ENCODE measurements at regions not wholly inside any gene's neighbourhood (a gene's known extent, or its start where the extent isn't known, plus 50 kb on each side); places are given as distances from the start of the nearest gene placed in this dataset.
A peak's percentile ranks its signal among the peaks of the same experiment; 100 is the strongest.

DNA sequence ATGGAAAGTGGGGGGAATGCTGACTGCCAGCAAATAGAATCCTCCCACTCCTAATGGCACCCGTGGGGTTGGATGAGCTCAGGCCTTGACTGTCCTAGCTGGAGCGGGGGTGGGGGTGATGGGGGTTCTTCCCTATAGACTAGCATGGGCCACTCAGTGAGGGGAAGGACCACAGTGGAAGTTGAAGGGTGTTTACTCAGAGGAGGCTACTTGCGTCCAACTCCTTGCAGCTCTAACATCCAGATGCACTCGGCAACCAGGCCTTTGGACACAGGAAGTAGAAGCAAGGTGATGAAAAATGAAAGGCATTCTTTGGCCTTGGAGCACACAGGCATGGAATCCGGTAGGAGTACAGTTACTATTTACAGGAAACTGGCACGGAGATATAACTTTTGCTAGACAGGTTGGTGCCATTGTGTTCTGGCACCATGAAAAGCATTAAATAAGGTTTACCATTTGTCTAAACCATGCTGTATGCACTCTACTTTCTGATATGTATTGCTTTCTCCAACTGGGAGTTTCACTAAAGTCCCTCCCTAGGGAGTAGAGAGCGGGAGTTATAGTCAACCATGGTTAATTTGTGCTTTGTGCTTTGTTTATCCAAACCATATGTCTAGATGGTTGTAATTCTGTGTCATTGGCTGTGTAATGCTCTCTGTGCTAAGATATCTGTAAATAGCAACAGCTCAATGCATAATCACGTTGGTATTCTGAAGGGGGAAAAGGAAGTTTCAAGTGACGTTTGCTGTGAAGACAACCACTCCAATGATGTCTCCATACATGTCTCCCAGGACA is 125.3 kb downstream of the TSHZ3 start:
- ATAC-seq (no peak), DNase-seq (ENCODE audit: low spot score in 2 of 2) (no peak)
- H3K36me3 Mint-ChIP-seq: peaks cover 11 to 27% of the 10 kb centered on the region in 2 donors

DNA sequence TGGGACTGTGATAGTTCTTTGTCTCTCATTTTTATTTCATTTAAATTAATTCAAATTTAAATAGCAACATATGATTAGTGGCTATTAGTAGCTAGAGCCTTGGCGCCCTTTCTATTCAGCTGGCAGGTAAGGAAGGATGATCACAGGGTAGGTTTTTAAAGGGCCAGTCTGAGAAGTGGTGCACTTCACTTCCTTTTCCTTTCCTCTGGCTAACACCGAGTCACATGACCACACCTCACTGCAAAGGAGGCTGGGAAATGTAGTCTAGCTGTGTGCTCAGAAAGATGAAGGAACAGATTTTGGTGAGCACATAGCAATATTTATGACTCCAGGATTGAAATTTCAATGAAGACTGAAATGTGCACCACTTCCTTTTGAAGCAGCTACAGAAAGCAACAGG is 128.7 kb downstream of the TSHZ3 start:
- peak; percentile 79 to 80 for ATAC-seq
- peaks cover 16 to 24% of the 10 kb centered on the region in 2 donors for H3K9me3 Mint-ChIP-seq
- peak in 1 of 2 donors; percentile 15 for DNase-seq (ENCODE audit: low spot score in 2 of 2)
- H3K27ac Mint-ChIP-seq: no peak overlapping the region
- peaks cover 11 to 17% of the 10 kb centered on the region in 2 donors for H3K36me3 Mint-ChIP-seq

More for the DNA sequence above, 125.3 kb downstream of the TSHZ3 start:
- Mint-ChIP-seq H3K9me3 (peaks cover 23 to 37% of the 10 kb centered on the region in 2 donors), H3K27ac (no peak overlapping the region)

DNA sequence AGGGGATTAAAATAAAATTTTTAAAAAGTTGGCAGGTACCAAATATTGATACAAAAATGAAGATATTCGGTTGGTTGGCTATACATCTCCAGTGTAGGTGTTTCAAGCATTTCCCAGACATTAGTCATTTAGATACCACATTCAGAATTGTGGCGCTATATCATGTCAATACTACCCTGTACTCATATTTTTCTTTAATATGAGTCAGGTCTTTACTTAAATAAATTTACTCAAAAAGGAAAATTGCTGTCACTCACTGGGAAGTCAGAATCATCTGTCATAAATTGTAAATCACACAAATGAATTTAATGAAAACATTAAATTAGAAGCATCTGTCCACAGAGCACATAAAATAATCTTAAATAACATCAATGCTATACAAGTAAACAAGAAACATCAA is 134.2 kb downstream of the TSHZ3 start:
- Mint-ChIP-seq H3K27ac (peak overlapping the region; percentile 98 to 100), H3K36me3 (peaks cover 3 to 33% of the 10 kb centered on the region in 2 donors), H3K9me3 (peaks cover 2% of the 10 kb centered on the region in 2 donors)
- DNase-seq (ENCODE audit: low spot score in 2 of 2) (no peak), ATAC-seq (peak; percentile 50 to 72)

DNA sequence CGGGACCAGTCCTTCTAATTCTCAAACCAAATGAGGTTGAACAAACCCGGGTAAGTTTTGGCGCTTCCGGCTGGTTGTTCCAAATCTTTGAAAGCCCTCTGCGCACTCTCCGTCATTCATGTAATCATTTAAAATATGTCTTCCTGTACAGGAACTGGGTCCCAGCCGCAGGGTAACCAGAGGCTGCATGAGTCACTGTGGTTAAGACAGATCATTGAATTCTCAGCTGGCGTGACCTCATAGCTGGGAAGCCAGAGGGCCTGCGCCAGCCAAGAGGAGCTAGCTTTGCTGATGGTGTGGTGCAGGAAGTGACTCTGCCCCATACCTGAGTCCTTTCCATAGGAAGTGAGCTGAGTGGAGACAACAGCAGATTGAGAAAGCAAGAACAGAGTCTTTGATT is 135.2 kb downstream of the TSHZ3 start:
- Mint-ChIP-seq H3K36me3 (peaks cover 7 to 36% of the 10 kb centered on the region in 2 donors), H3K9me3 (peaks cover 7% of the 10 kb centered on the region in 2 donors), H3K27ac (peak overlapping the region; percentile 98 to 100)
- ATAC-seq (peak; percentile 97), DNase-seq (ENCODE audit: low spot score in 2 of 2) (peak; percentile 83 to 94)

DNA sequence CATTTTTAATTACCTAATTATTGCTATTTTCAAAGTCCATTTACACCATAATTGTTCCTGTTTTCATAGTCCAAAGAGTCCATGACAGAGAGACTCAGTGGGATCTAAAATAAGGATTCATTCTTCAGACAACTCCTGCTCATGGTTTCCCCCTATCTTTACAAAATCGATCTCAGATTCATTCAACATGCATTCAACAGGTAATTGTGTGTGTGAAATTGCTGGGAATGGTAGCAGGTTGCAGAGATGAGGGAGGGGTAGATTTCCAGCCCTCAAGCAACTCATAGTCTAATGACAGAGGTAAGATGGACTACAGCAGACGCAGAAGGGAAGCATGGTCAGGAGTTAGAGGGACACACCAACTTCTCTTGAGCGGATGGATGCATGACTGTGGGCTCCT is 138.1 kb downstream of the TSHZ3 start:
- Mint-ChIP-seq H3K36me3 (peaks cover 10 to 39% of the 10 kb centered on the region in 2 donors), H3K9me3 (peaks cover 9% of the 10 kb centered on the region in 2 donors), H3K27ac (no peak overlapping the region)
- DNase-seq (ENCODE audit: low spot score in 2 of 2): no peak
- ATAC-seq: no peak

DNA sequence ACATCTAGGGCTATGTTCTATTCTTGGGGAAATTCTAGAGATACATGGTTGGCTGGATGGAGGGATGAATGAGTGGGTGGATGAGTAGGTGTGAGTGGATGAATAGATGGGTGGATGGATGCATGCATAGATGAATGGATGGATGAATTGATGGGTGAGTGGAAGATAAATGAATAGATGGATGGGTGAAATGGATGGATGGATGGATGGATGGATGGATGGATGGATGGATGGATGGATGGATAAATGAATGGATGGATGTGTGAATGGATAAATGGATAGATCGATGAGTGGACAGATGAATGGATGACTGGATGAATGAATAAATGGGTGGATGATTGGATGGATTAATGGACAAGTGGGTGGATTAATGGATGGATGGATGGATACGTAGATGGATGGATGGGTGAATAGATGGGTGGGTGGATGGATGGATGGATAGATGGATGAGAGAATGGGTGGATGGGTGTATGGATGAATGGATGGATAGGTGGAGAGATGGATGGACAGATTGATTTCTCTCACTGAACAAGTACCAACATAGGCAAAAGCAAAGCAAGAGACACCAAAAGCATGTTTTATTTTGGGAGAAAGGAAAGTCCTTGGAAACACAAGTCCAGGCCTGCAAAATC is 143.2 kb downstream of the TSHZ3 start:
- DNase-seq (ENCODE audit: low spot score in 2 of 2) (no peak), ATAC-seq (no peak)
- peaks cover 14% of the 10 kb centered on the region in 2 donors for H3K9me3 Mint-ChIP-seq
- H3K36me3 Mint-ChIP-seq: peaks cover 9 to 10% of the 10 kb centered on the region in 2 donors
- no peak overlapping the region for H3K27ac Mint-ChIP-seq

DNA sequence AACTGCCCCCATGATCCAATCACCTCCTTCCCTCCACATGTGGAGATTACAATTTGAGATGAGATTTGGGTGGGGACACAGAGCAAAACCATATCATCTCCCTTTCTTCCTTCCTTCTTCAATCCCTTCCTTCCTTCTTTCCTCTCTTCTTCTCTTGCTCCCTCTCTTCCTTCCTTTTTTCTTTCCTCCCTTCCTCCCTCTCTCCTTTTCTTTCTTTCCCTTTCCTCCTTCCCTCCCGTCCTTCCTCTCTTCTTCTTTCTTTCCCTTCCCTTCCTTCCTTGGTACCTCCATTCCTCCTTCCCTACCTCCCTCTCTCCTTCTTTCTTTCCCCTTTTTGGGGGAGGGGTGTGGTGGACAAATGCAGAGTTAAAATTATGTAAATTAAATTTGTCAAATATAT is 145.1 kb downstream of the TSHZ3 start:
- H3K27ac Mint-ChIP-seq: no peak overlapping the region
- no peak for DNase-seq (ENCODE audit: low spot score in 2 of 2)
- ATAC-seq: no peak
- peaks cover 3% of the 10 kb centered on the region in 2 donors for H3K36me3 Mint-ChIP-seq
- H3K9me3 Mint-ChIP-seq: peaks cover 7 to 8% of the 10 kb centered on the region in 2 donors

DNA sequence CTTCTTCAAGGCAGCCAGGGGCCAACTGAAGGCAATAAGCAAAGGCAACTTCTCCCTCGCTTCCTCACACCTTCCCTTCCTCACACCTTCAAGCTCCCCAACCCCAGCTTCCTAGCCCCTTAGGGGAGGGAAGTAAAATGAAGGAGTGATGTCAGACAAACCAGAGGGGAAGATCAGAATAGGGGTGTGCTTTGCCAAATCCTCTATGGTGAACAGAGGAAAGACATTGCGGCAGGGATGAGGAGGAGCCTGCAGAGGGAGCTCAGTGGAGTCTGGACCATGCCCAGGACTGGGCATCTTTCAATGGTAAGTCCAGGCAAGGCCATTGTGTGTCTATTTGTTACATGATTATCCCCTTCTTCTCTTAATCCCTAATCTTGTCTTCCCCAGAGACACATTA is 164.0 kb downstream of the TSHZ3 start:
- DNase-seq (ENCODE audit: low spot score in 2 of 2) (no peak), ATAC-seq (no peak)
- peaks cover 5 to 8% of the 10 kb centered on the region in 2 donors for H3K9me3 Mint-ChIP-seq
- no peak overlapping the region for H3K27ac Mint-ChIP-seq
- H3K36me3 Mint-ChIP-seq: no peaks in the 10 kb centered on the region

DNA sequence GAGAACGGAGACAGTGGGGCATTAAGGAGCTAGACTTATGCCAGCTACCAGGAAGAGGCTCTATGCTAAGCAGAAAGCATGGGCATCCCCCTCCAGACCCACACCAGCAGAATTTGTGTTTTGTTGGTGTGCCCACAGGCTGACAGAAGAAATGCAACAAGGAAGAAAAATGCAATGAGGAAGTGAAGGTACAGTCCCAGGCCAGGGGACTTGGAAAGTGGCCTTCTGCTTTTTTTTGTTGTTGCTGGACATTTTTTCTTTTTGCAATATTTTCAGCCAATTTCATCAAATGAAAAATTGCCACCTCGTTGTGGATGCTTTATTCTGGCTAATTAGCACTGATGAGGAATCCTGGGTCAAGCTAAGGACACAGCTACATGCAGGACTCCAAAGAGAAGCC is 167.7 kb downstream of the TSHZ3 start:
- no peak for ATAC-seq
- no peak overlapping the region for H3K27ac Mint-ChIP-seq
- DNase-seq (ENCODE audit: low spot score in 2 of 2): no peak
- peaks cover 4 to 11% of the 10 kb centered on the region in 2 donors for H3K9me3 Mint-ChIP-seq
- no peaks in the 10 kb centered on the region for H3K36me3 Mint-ChIP-seq

DNA sequence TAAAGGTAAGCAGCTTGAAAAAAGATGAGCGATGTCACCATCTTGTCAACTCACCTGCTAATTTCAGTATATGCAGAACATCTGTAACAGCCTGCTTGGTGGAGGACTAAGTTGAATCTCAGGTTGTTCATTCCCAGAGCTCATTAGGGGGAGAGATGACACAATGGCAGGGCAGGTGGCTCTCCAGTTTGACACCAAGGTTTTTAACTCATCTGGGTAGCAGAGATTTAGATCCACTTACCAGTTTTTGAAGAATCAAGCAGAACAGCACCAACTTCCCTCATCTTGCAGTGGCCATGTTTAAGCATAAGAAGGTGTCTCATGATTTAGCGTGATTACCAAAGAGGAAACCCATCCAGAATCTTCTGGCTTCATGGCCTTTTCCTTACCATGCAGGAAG is 168.3 kb downstream of the TSHZ3 start:
- ATAC-seq (no peak), DNase-seq (ENCODE audit: low spot score in 2 of 2) (no peak)
- Mint-ChIP-seq H3K27ac (peak overlapping the region in 1 of 2 donors; percentile 39), H3K36me3 (no peaks in the 10 kb centered on the region), H3K9me3 (peaks cover 4 to 11% of the 10 kb centered on the region in 2 donors)

DNA sequence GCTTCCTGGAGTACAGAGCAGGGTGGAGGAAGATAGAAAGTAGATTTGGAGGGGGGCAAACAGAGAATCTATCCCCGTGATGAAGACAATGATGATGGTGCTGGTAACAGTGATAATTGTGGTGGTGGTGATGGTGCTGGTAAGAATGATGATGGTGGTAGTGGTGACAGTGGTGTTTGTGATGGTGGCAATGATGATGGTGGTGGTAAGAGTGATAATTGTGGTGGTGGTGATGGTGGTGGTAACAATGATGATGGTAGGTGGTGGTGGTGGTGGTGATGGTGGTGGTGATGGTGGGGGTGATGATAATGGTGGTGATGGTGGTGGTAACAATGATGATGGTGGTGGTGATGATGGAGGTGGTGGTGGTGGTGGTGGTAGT is 169.8 kb downstream of the TSHZ3 start:
- Mint-ChIP-seq H3K27ac (no peak overlapping the region), H3K9me3 (peaks cover 4 to 11% of the 10 kb centered on the region in 2 donors), H3K36me3 (no peaks in the 10 kb centered on the region)
- ATAC-seq: no peak
- no peak for DNase-seq (ENCODE audit: low spot score in 2 of 2)

DNA sequence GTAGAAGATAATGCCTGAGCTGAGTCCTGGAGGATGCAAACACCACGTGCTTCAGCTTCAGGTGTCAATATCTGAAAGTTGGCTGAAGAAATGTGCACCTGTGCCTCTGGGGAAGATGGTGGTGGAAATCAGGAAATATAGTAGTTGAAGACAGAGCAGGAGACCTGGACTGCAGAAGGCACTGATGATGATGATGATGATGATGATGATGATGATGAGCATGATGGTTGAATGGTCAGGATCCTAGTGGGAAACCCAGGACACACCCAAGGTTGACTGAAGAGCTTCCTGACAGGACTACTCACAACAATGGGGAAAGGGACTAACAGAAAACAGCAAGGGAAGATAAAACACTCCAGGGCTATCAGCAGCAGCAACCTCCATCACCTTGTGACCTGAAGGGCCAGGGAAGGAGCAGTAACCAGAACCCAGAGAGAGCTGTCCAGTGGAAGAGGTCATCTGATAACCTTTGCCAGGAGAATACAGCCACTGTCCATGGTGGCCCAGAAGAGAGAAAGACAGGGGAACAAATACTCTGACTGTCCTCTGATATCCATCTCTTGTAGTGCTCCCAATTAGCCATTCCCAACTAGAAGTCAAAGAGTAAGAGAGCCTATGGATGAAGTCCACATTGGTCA is 170.3 kb downstream of the TSHZ3 start:
- Mint-ChIP-seq H3K36me3 (no peaks in the 10 kb centered on the region), H3K9me3 (peaks cover 4 to 11% of the 10 kb centered on the region in 2 donors), H3K27ac (no peak overlapping the region)
- ATAC-seq (no peak), DNase-seq (ENCODE audit: low spot score in 2 of 2) (no peak)

DNA sequence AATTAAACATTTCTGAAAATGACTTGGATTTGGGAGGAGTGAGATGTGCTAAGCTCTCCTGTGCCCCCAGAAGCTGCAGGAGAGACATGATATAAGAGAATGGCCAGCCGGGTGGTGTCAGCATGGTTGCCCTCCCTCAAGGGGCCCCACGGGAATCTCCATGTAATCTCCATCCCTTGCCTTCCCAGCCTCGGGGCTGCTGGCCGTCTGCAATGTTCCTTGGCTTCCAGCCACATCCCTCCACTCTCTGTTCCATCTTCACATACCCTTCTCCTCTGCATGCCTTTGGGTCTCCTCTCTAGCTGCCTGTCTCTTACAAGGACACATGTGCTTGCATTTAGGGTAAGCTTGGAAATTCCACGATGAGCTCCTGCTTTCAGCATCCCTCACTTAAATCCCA is 172.0 kb downstream of the TSHZ3 start:
- DNase-seq (ENCODE audit: low spot score in 2 of 2) (no peak), ATAC-seq (no peak)
- Mint-ChIP-seq H3K27ac (no peak overlapping the region), H3K36me3 (no peaks in the 10 kb centered on the region), H3K9me3 (peaks cover 4 to 11% of the 10 kb centered on the region in 2 donors)

DNA sequence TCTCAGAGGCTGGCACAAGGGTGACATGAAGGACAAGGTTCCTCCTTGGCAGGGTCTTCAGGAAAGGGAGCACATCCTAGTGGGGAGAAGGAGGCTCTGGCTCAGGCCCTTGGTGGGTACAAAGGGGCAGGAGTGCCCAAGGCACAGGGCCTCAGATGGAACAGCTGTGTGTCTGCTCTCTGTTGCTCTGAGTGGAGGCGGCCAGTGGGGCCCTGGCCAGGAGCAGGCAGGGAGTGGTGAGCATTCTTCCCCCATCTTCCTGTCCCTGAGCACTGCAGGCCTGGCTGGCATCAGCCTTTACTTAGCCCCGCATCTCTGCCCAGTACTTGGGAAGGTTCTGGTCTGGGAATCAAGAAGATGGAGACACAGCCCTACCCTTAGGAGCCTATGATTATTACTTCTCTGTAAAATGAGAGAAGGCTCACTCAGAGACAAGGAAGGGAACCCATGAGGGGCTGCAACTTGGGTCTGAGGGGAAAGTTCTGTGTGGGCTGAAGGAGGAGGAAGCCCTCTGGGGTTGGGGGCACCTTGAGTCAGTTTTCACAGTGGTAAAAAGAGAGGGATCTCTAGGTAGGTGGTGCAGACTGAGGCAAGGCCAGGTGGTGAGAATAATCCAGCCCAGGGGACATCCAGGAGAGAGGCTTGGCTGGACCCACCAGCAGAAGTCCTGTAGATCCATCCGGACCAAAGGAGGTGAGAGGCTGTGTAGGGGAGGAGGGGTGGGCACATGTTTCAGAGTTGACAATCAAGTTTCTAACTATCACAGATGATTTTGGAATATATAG is 173.5 kb downstream of the TSHZ3 start:
- peaks cover 4 to 11% of the 10 kb centered on the region in 2 donors for H3K9me3 Mint-ChIP-seq
- H3K36me3 Mint-ChIP-seq: no peaks in the 10 kb centered on the region
- DNase-seq (ENCODE audit: low spot score in 2 of 2): no peak
- ATAC-seq: no peak
- peak overlapping the region in 1 of 2 donors; percentile 46 for H3K27ac Mint-ChIP-seq

DNA sequence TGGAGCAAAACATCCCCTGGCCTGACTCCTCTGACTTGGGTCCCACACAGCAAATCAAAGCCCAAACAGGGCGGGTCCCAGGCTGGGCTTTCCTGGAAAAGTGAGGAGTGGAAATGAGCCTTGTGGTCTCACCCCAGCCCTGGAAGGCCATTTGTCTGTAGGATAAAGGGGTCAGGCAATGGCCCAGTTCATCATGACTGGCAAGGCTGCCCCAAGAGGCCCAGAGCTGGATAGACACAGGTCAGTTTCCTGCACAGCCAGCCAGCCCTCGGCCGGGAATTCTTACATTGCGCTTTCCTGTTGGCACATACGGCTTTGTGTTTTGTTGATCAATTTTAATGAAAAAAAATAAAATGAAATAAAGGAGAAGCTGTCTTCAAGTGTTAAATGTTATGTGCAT is 174.3 kb downstream of the TSHZ3 start:
- Mint-ChIP-seq H3K27ac (no peak overlapping the region), H3K9me3 (peaks cover 4 to 11% of the 10 kb centered on the region in 2 donors), H3K36me3 (no peaks in the 10 kb centered on the region)
- DNase-seq (ENCODE audit: low spot score in 2 of 2) (no peak), ATAC-seq (no peak)

DNA sequence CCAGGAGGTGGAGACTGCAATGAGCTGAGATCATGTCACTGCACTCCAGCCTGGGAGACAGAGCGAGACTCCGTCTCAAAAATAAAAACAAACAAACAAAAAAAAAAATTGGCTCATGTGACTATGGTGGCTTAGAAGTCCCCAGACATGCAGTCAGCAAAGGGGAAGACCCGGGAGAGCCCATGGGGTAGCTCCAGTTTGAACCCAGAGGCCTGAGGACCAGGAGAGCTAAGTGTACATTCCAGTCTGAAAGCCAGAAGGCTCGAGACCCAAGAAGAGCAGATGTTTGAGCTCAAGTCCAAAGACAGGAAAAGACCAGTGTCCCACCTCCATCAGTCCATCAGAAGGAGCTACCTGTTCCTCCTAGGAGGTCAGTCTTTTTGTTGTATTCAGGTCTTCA is 175.2 kb downstream of the TSHZ3 start:
- H3K9me3 Mint-ChIP-seq: peaks cover 0 to 8% of the 10 kb centered on the region in 2 donors
- DNase-seq (ENCODE audit: low spot score in 2 of 2) (no peak), ATAC-seq (no peak)
- no peaks in the 10 kb centered on the region for H3K36me3 Mint-ChIP-seq
- H3K27ac Mint-ChIP-seq: no peak overlapping the region

DNA sequence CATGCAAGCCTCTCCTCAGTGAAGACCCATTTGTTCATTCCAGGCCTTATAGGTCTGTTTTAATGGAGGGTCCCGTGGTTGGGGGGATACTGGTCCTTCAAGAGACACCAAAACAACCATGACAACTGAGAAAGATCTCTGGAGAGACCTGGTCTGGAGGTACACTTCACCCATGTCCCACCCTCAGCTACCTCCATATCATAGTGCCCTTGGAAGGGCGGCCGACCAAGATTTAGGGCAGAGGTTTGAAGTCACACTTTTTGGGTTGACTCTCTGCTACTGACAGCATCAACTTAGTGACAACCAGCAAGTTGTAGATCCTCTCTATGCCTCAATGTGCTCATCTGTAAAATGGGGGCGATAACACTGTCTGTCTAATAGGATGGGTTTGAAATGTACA is 177.3 kb downstream of the TSHZ3 start:
- ATAC-seq: no peak
- Mint-ChIP-seq H3K9me3 (peaks cover 0 to 7% of the 10 kb centered on the region in 2 donors), H3K27ac (no peak overlapping the region), H3K36me3 (no peaks in the 10 kb centered on the region)
- DNase-seq (ENCODE audit: low spot score in 2 of 2): no peak
